ENCODE measurements at regions not wholly inside any gene's neighbourhood (a gene's known extent, or its start where the extent isn't known, plus 50 kb on each side); places are given as distances from the start of the nearest gene placed in this dataset.
"Not testable (repeated sequence)": the region's sequence is repeated elsewhere in the genome, so short reads cannot be mapped to it uniquely, and the experiment has no call there.

- DNase-seq, result no peak
Observed at GRCh38 chr9:102941868-102942267, 53.3 kb upstream of the CYLC2 start.

DNA sequence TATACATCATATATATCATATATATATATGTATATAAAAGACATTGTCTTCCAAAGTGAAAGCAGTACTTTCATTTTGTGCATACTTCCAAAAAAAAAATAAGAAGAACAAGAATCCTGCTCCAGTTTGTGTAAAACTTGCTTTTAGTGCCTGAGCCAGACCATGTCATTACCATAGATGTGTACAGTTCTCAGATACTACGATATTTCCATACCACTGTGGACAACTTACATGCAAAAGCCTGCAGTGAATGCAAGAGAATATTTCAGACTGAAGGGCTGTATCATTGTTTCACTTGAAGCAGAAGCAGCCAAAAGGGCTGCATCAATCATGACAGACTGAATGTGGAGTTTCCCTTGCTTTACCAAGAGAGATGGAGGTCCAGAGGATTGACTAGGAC is 72.6 kb upstream of the CYLC2 start:
- DNase-seq, result no peak

DNA sequence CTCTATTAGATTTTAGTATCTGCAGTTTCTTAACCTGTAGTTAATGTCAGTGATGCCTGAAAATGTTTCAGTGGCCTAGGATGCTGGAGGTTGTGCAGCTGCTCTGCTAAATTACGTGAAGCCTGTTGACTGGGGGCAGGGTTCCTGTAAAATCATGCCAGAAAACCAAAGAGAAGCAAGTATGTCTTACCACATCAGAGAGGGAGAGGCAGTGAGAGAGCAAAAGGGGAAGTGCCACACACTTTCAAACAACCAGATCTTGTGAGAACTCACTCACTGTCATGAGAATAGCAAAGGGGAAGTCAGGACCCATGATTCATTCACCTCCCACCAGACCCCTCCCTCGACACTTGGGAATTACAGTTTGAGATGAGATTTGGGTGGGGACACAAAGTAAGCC is 83.9 kb upstream of the CYLC2 start:
- DNase-seq, result no peak

DNA sequence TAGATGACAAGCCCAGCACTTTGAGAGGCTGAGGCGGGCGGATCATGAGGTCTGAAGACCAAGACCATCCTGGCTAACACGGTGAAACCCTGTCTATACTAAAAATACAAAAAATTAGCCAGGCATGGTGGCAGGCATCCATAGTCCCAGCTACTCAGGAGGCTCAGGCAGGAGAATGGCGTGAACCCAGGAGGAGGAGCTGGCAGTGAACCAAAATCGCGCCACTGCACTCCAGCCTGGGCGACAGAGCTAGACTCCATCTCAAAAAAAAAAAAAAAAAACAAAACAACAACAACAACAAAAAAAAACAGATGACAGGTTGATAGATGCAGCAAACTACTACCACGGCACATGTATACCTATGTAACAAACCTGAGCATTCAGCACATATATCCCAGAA is 89.3 kb upstream of the CYLC2 start:
- not testable (repeated sequence) for DNase-seq

- DNase-seq, result no peak
Observed at GRCh38 chr9:102892025-102892424, 103.1 kb upstream of the CYLC2 start.

GRCh38 chr9:102888747-102889146 is 106.4 kb upstream of the CYLC2 start:
- DNase-seq, result not testable (repeated sequence)

GRCh38 chr9:102875687-102876086 is 119.4 kb upstream of the CYLC2 start:
- DNase-seq, result no peak

DNA sequence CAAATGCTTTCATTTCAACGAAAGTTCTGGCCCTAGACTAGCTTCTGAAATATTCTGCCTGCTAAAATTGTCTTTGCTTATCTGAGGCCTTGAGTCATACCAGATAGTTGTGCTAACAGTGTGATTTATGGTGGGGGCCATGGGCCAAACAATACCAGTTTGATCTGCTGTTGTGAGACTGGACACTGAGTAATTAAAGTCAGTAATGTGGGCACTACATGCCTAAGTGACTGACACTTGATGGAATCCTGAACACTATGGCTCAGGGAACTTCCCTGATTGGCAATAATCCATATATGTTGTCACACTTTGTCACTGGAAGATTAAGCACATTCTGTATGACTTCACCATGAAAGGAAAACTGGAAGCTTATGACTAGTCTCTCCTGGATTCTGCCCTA is 127.6 kb upstream of the CYLC2 start:
- no peak for DNase-seq

DNA sequence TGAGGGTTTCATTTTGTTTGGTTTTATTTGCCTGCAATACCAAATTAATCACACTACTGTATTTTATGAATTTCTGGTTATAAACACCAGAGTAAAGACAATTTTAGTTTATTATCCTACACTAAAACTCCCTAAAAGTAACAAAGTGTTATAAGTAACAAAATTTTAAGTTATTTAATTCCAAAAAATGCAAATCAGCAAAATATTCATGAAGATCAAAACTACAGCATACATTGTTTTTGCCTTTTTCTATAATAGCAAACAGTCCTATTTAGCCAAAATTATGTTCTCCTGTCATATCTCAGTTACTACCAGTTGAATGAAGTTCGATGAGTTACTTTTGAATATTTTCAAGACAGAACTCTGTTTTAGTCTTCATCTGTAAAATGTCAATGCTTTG is 132.7 kb upstream of the CYLC2 start:
- DNase-seq, result no peak

DNA sequence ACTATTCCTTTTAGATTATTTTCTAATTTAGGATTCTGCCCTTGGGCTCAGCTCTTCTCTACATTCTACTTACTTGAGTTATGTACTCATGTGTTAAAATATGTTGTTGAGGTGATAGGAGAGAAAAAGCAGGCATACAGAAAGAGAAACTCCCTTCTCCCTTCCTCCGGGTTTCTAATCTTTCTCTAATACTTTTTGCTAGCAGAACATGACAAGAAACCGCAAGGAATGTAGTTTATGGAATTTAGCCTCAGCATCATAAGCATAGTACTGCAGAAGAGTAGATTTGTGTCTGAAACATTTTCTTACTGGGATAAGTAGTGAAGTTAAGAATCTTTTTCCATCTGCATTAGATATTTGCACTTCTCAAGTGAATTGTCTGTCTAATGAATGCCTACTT is 139.5 kb upstream of the CYLC2 start:
- DNase-seq, result no peak

DNA sequence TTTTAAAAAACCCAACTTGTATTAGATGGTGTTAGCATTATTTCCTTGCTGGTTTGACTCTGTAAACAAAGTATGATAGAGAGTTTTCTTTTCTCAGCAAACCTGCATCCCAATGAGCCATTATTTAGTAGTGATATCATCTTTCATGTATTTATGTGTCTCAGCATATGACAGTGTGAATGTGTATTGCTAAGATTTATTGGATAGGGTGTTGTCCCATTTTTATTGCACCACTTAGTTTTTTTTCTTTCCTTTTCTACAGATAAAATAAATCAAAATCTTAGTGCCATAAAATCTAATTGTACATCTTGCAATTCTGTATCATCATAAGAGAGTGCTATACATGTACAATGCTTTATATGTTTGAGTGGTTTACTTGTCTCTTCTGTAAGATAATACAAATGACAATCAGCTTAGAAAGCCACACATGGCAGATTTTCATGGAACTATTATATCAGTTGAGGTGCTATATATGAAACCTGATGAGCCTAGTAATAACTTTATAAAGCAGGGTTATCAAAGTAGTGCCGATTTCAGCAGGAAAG is 149.2 kb upstream of the CYLC2 start:
- DNase-seq, result no peak

DNA sequence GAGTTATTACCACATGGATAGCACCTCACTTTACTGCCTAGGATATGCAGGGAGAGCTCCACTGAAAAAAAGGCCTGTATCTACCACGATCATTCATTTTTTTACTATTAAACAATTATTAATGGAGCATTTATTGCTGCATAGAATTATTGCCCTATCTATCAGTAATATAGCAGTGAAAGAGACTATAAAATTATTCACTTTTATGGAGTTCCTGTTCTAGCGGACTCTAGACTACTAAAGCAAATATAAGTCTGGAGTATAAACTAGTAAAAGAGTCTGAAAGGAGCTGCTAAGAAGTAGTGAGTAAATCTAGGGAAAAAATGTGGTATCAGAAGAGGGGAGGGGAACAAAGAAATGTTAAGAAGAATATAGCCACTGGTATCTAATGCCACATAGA is 150.4 kb upstream of the CYLC2 start:
- no peak for DNase-seq

GRCh38 chr9:102842423-102842822 is 152.7 kb upstream of the CYLC2 start:
- DNase-seq, result no peak

DNA sequence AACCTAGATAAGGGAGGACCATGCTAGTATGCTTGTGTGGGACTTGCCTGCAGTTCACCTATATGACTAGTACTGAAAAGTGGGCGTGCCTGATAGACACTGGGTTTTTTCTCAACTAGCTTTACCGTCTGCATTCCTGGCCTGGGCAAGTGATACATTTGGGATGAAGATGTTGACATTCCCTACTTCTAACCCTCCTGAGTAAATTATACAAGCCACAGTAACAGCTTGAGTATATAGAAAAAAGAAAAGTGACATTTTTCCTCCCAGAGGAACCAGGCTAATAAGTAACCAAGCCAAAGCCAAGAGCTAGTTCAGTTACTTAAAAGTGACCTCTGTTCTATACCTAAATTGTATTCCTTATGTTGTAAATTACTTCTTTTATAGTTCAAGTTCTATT is 153.8 kb upstream of the CYLC2 start:
- no peak for DNase-seq

GRCh38 chr9:102840335-102840734 is 154.8 kb upstream of the CYLC2 start:
- no peak for DNase-seq

DNA sequence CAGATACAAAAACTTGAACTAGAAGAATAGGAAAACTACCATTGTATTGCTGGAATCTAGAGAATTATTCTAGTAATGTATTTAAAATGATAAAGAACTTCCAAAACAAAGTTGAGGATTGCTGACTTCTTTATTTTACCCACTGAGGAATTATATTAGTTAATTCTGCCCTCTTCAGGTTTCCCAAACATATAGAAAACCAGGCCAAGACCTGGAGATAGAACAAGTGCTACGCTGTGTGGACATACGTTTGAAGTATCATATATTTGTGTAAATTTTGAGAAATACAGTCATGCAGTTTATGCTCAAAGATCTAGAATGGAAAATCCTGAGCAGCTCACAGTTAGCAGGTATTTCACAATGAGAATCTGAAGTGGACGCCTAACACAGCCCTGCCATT is 162.3 kb upstream of the CYLC2 start:
- no peak for DNase-seq

GRCh38 chr9:102796244-102796643 is 198.9 kb upstream of the CYLC2 start:
- no peak for DNase-seq

- DNase-seq, result no peak
Observed at GRCh38 chr9:102795532-102795931, 199.6 kb upstream of the CYLC2 start.

GRCh38 chr9:102779356-102779755 is 215.8 kb upstream of the CYLC2 start:
- DNase-seq, result no peak

DNA sequence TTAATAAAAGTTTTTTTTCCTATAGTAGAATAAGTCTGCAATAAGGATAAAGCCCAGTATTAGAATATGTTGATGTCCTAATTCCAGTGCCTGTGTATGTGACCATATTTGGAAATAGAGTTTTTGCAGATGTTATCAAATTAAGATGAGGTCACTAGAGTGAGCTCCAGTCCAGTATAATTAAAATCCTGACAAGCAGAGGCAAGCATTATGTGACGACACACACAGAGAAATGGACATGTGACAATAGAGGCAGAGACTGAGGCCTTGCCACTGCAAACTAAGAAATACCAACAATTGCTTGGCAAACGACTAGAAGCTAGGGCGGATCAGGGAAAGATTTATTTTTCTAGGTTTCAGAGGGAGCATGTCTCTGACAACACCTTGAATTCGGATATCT is 216.4 kb upstream of the CYLC2 start:
- no peak for DNase-seq

DNA sequence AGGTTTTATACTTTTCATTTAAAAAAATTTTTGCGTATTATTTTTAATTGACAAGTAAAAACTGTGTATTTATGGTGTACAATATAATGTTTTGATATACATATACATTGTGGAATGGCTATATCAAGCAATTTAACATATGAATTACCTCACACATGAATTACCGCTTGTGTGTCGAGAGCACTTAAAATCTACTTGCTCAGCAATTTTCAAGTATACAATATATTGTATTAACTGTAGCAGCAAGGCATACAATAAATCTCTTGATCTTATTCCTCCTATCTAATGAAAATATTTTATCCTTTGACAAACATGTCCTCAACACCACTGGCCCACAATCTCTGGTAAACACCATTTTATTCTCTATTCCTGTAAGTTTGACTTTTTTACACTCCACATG is 224.4 kb upstream of the CYLC2 start:
- no peak for DNase-seq

DNA sequence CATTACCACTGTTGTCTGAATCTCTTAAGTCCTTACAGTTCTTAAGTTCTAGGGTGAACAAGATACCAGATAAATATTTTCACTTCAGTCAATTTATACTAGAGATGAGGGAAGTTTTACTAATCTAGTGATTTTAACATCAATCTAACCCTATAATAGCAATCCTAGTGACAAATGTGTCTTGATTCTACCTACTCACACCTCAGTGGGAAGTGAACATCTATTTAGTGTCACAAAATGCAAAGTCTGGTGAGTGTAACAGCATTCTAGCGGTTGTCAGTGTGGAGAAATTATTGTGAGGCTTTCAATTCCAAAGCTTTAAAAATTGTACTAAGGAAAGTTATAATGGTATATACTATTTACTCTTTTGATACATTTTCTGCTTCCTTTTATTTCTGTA is 225.8 kb upstream of the CYLC2 start:
- DNase-seq, result no peak

DNA sequence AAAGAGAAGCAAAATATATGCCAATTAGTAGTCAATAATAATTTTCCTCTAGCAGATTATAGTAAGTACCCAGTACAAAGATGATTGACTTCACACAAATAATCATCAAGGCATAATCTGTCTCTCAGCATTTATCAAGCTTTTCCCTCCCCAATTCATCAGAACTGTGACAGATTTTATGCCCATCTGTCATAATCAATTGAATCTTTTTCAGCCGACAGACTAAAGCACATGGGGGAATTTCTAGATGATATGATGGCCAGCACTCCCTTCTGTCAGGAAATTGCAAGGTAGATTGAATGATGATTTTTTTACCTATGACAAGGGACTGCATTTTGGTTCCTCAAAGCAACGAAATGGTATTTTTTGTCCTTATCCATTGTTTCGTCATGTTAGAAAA is 227.1 kb upstream of the CYLC2 start:
- DNase-seq, result no peak

GRCh38 chr9:102767076-102767475 is 228.1 kb upstream of the CYLC2 start:
- DNase-seq, result no peak

- DNase-seq, result no peak
Observed at GRCh38 chr9:102740578-102740977, 254.6 kb upstream of the CYLC2 start.

DNA sequence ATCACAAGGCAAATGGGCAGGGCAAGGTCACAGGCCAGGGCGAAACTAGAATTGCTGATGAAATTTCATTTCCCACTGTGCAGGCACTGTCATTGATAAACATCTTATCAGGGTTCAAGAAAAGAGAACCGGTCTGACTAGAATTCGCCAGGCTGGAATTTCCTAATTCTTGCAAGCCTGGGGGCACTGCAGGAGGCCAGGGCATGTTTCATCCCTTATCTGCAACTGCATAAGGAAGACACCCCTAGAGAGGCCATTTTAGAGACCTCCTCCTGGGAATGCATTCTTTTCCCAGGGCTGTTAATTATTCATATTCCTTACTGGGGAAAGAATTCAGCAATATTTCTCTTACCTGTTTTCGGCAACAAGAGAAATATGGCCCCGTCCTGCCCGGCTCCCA is 266.2 kb upstream of the CYLC2 start:
- no peak for DNase-seq

Measured in NCI-H526 (cell line).